ENCODE measurements at regions not wholly inside any gene's neighbourhood (a gene's known extent, or its start where the extent isn't known, plus 50 kb on each side); places are given as distances from the start of the nearest gene placed in this dataset.
A peak's percentile ranks its signal among the peaks of the same experiment; 100 is the strongest.

GRCh38 chr15:39330061-39330460 lies 250.8 kb upstream of the THBS1 start:
- no peak for DNase-seq

DNA sequence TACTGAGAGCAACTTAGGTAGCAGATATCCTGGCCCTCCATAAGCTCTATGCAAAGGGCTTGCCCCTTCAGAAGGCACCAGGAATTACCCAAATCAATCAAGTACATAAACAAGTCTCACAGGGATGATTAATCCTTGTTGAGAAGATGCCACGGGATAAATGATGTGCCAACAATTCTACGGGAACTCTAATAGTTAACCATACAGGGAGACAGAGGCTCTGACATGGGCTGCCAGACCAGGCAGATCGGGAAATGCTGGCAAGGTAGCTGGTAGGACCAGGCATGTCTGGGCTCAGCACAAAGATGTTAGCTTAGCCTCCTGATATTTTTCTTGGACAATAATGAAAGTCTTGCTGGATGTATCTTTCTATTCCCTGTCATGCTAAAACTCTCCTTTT lies 249.3 kb upstream of the THBS1 start:
- no peak for DNase-seq

GRCh38 chr15:39332846-39333245 lies 248.0 kb upstream of the THBS1 start:
- DNase-seq: no peak

- no peak for DNase-seq
Observed at GRCh38 chr15:39333393-39333792, 247.5 kb upstream of the THBS1 start.

- no peak for DNase-seq
Observed at GRCh38 chr15:39333896-39334295, 247.0 kb upstream of the THBS1 start.

DNA sequence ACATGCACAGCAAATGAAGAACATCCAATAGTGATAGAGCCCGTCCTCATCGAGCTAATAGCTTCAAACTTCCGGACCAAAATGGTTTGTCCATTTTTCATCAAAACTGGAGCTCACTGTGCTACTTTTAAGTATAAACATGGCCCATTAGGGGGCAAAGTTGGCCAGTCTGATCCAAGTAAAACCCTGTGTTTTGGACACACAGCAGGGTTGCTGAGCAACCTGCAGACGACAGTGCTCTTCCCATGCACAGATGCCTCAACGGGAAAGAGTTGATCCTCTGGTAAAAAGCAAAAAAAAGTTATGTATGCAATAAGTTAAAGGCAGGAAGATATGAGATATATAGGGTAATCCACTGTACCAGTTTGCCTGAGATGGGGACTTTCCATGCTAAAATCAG lies 244.0 kb upstream of the THBS1 start:
- no peak for DNase-seq

DNA sequence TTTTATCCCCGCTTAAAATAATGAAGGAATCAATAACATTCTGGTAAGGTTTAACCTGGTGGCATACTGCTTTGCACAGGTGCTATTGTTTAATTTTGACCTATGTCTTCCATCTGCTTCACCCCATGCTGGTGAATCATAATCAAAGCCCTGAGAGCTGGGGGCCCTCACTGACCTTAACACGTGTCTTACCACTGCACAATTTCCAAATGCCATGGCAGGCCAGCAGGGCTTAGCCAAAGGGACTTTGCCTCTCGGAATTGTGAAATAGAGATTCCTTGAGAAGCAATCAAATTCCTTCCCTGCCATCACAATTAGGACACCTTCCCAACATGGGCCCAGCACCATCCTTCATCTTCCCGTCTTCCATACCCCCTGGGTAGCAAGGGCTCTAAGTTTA lies 242.6 kb upstream of the THBS1 start:
- DNase-seq: no peak

- DNase-seq: no peak
Observed at GRCh38 chr15:39340903-39341645, 239.8 kb upstream of the THBS1 start.

- DNase-seq: peak; percentile 3
Observed at GRCh38 chr15:39344662-39345141, 236.2 kb upstream of the THBS1 start.

- no peak for DNase-seq
Observed at GRCh38 chr15:39345176-39345575, 235.7 kb upstream of the THBS1 start.

DNA sequence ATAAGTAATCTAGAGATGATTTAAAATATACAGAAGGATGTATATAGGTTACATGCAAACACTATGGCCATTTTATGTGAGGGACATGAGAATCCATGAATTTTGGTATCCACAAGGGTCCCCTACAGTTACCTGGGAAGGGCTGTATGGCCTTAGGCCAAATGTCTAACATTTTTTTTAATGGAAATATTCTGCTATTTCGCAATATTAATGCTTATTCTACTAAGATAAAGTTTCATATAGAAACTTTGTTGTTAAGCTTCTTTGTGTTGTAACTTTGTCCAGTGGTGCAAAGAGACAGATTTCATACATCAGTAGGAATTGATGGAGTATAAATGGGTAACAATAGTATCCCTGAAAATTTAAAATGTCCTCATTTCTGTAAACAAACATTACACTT lies 233.4 kb upstream of the THBS1 start:
- DNase-seq: no peak

- no peak for DNase-seq
Observed at GRCh38 chr15:39350785-39351184, 230.1 kb upstream of the THBS1 start.

DNA sequence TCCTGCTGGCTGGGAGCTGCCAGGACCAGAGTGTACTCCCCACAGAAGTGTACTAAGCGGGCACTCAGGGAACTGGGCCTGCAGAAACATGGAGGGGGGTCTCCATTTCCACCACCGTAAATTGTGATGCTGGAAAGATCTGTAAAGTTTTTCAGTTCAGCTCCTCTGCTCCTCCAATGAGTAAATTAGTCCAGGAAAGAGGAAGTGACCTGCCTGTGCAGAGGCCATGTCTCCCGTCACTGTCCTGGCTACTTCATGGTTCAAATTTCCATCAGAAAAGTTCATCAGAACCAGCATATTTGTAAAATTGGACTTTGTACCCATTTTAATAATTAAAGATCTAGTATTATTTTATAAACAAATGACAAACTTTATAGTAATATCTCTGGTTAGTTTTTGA lies 226.7 kb upstream of the THBS1 start:
- DNase-seq: no peak

GRCh38 chr15:39357480-39358268 lies 223.2 kb upstream of the THBS1 start:
- no peak for DNase-seq

DNA sequence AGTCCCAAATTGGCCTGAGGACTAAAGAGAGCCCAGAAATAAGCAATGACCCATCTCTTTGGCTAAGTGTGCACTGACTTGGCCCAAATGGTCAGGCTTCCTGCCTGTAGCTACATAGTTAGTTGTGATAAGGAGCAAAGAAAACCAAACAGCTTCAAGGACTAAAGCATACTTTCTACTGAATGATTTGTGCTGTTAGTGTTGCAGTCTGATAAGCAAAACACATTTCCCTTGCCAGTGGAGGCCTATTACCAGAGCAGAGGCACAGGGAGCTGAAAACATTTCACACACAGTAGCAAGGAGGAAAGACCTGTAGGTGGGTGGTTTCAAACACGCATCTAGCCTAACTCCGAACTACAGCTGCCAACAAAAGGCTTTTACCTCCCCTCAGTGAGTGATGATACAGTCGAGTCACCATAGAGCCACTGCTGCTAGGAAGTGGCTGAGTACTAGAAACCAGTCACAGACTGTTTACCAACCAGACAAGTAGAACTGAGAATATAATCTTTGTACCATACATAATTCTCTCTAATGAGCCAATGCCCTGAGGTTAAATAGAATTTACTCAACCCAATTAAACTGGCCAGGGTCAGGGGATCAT lies 222.3 kb upstream of the THBS1 start:
- no peak for DNase-seq

GRCh38 chr15:39359771-39360170 lies 221.1 kb upstream of the THBS1 start:
- DNase-seq: no peak

DNA sequence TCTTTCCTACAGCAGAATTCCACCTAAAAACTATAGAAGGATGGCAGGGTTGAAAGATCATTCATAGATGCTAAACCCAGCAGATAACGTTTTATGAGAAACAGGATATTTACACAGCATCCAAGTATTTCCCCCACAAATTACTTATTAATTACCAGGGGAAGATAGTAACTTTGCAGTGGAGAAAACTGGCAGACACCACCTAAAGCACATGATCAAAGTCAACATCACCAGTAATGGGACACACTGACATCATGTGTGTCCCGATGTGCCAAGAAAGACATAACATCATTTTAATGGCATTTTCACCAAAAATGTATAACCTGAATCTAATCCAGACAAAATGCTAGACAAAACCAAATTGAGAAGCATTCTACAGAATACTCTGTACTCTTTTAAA lies 220.4 kb upstream of the THBS1 start:
- DNase-seq: no peak

DNA sequence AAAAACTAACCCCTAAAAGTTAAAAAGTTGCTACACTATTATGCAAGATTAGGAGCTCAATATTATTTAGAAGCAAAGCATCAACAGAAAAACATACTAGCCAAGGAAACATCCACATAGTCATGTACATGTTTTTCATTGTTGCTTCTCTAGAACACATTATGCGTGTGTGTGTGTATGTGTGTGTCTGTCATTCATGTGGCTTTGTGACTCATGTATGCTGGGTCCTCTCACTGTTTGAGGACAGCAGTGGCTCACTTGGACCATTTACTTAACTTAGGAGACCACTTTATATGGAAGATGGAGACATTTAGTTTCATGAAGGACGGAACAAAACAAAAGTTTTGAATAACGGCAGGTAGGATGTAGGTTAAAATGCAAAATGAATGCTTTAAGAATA lies 219.4 kb upstream of the THBS1 start:
- no peak for DNase-seq

DNA sequence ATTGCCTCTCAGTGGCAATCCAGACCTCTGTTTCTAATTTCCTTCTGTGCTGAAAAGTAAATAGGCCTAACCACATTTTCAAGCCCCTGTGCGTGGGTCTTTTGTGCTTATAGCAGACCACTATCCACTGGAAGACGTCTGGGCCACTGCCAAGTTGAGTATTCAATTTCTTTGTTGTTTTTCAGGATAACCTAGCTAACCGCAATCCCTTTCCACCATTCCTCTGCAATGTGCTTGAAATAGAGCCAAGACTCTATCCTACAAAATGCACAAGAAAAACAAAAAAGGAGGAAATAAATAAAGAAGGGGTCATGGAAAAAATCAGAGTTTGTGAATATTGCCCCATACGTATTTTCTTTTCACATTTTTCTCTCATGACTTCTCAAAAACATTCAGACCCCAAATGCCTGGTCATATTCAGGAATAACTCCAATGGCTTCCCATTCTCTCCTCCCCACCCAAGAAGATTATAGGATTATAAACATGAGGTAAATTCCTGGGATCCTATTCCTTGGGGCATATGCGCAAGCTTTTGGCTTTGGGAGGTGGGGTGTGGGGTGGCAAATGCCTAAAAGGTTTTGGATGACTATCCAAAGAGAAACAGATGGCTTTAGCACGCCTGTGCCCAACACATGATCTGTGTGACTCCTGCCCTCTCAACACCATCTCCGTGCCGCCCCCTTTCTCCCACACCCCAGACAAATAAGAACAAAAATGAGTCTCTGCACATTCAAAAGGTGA lies 217.9 kb upstream of the THBS1 start:
- DNase-seq: peak; percentile 36

- no peak for DNase-seq
Observed at GRCh38 chr15:39363761-39364586, 216.9 kb upstream of the THBS1 start.

GRCh38 chr15:39364721-39365120 lies 216.2 kb upstream of the THBS1 start:
- DNase-seq: no peak

- no peak for DNase-seq
Observed at GRCh38 chr15:39365161-39365560, 215.7 kb upstream of the THBS1 start.
